Psoas muscle (tissue), 7 donors: ENCODE measurements at regions not wholly inside any gene's neighbourhood (a gene's known extent, or its start where the extent isn't known, plus 50 kb on each side); places are given as distances from the start of the nearest gene placed in this dataset.

Experiments used
- ATAC-seq, 4 donors: fragments of 200-7000 bp; cut with Tn5 transposase; one replicate each; pipeline ENCODE4 v1.9.1; 2020; ENCODE audit warnings: moderate library complexity in 3 of 4, mild to moderate bottlenecking in 2 of 4
- DNase-seq, 2 donors: peaks; one replicate each; pipeline ENCODE4 v3.0.0-alpha.2; 2020
- H3K27ac ChIP-seq: fragments of 200-600 bp; one replicate; pipeline ENCODE4 v1.8.0; 2022
- H3K27me3 ChIP-seq, 3 donors: fragments of 200-600 bp in 1 of 3; one replicate each; pipeline versions ENCODE4 v1.6.1 to v1.8.0; 2013 to 2022; ENCODE audit warnings: low read length in 2 of 3, mild to moderate bottlenecking in 2 of 3, moderate library complexity in 1 of 3; ENCODE audit not compliant: insufficient read depth in 3 of 3
- H3K36me3 ChIP-seq, 2 donors: fragments of 200-600 bp in 1 of 2; one replicate each; pipeline versions ENCODE4 v1.6.1 to v1.8.0; 2013 to 2022; ENCODE audit warnings: low read depth in 1 of 2, mild to moderate bottlenecking in 1 of 2, moderate library complexity in 1 of 2; ENCODE audit not compliant: insufficient read depth in 1 of 2
- H3K4me1 ChIP-seq: fragments of 200-600 bp; one replicate; pipeline ENCODE4 v1.8.0; 2022
- H3K4me3 ChIP-seq: fragments of 200-600 bp; one replicate; pipeline ENCODE4 v1.8.0; 2022; ENCODE audit warnings: mild to moderate bottlenecking
- H3K9me3 ChIP-seq: fragments of 200-600 bp; one replicate; pipeline ENCODE4 v1.8.0; 2022
- CTCF ChIP-seq: fragments of 200-600 bp; IDR thresholded peaks from one replicate; pipeline ENCODE4 v1.8.0; 2022; ENCODE audit warnings: antibody characterized with exemption
- WGBS, 3 donors: extraction: QIAGEN DNeasy Blood & Tissue Kit; methylation state at CpG; one replicate each; pipeline versions ENCODE4 v1.1.6 to v1.1.7; 2013; 5-methylcytosine and 5-hydroxymethylcytosine counted together
- intact Hi-C, 2 donors: fragments of 100-400 bp; cut with DNase I; formaldehyde crosslinking; loops; one replicate each; pipeline versions ENCODE4 v1.11.0 to v1.14.2; 2022
- donor health status: healthy with polysubstance abuse.
- donor health status: DM: no; HTN: no; CAD: no; lungs with moderate emphysema.
- donor health status: Bipolar disorder and iron deficiency.
- donor health status: healthy.
- donor health status: DM: yes; HTN: yes; CAD: no.
- donor health status: DM: no; HTN: no; CAD: no.
- donor health status: DM: yes; HTN: yes; CAD: no.

GRCh38 chr12:124709722-124710687 lies 142.6 kb upstream of the NCOR2 start:
- DNase-seq (no peak), ATAC-seq (no peak)
- intact Hi-C loops = no loop called here
- Histone ChIP-seq H3K4me1 (no peaks in the 10 kb centered on the region), H3K27ac (no peak overlapping the region), H3K27me3 (no peaks in the 10 kb centered on the region), H3K36me3 (no peaks in the 10 kb centered on the region), H3K4me3 (no peak overlapping the region), H3K9me3 (peaks cover 6% of the 10 kb centered on the region)
- 87 to 89% (median 87%) methylated on average over 8 of the region's 8 CpGs for WGBS, 3 donors
- no peak for TF ChIP-seq CTCF

GRCh38 chr12:124707316-124707715 lies 139.9 kb upstream of the NCOR2 start:
- H3K9me3 ChIP-seq = peaks cover 6% of the 10 kb centered on the region
- 93 to 95% (median 93%) methylated on average over 8 of the region's 8 CpGs for WGBS, 3 donors
- no peak overlapping the region for H3K27ac ChIP-seq
- intact Hi-C loops = no loop called here
- H3K36me3 ChIP-seq = no peaks in the 10 kb centered on the region
- no peaks in the 10 kb centered on the region for H3K27me3 ChIP-seq
- H3K4me1 ChIP-seq = no peaks in the 10 kb centered on the region
- no peak overlapping the region for H3K4me3 ChIP-seq
- TF ChIP-seq CTCF = no peak
- no peak for ATAC-seq
- no peak for DNase-seq

GRCh38 chr12:124706363-124706762 lies 139.0 kb upstream of the NCOR2 start:
- ATAC-seq (no peak), DNase-seq (no peak)
- Histone ChIP-seq H3K4me3 (no peak overlapping the region), H3K27ac (no peak overlapping the region), H3K27me3 (no peaks in the 10 kb centered on the region), H3K9me3 (peaks cover 6% of the 10 kb centered on the region), H3K4me1 (no peaks in the 10 kb centered on the region), H3K36me3 (no peaks in the 10 kb centered on the region)
- intact Hi-C loops = no loop called here
- no peak for TF ChIP-seq CTCF
- WGBS, 3 donors = 96 to 98% (median 97%) methylated on average over 10 of the region's 10 CpGs

GRCh38 chr12:124705545-124706138 lies 138.2 kb upstream of the NCOR2 start:
- Histone ChIP-seq H3K27ac (no peak overlapping the region), H3K4me3 (no peak overlapping the region), H3K9me3 (peaks cover 6% of the 10 kb centered on the region), H3K36me3 (no peaks in the 10 kb centered on the region), H3K27me3 (no peaks in the 10 kb centered on the region), H3K4me1 (peaks cover 5% of the 10 kb centered on the region)
- intact Hi-C loops = no loop called here
- DNase-seq (no peak), ATAC-seq (no peak)
- WGBS, 3 donors = 88 to 93% (median 91%) methylated on average over 11 of the region's 11 CpGs
- no peak for TF ChIP-seq CTCF
